IMR-90 (cell line): ENCODE measurements at regions not wholly inside any gene's neighbourhood (a gene's known extent, or its start where the extent isn't known, plus 50 kb on each side); places are given as distances from the start of the nearest gene placed in this dataset.

Source experiments
- ATAC-seq: fragments of 200-7000 bp; cut with Tn5 transposase; 2 replicates; pipeline ENCODE4 v1.9.1; 2020; ENCODE audit warnings: low read depth, mild to moderate bottlenecking, moderate library complexity
- BruUV-seq: library from RNA; stranded (reverse); fragments of 400-500 nt; replicated peaks from 2 replicates; lab custom pipeline; 2021; lab: Mats Ljungman, UMichigan
- CTCF ChIA-PET: fragments of 300-600 bp; formaldehyde crosslinking; extraction: SDS; loops from one replicate; lab custom pipeline; 2021; ENCODE audit warnings: antibody characterized with exemption; lab: Yijun Ruan, JAX
- POLR2A ChIA-PET: fragments of 300-600 bp; sonication (Branson Sonifier 250); formaldehyde crosslinking; loops from one replicate; lab custom pipeline; 2022; ENCODE audit warnings: antibody characterized with exemption; ENCODE audit not compliant: unreplicated experiment; lab: Charles Lee
- DNase-seq: peaks from one replicate; pipeline ENCODE4 v3.0.0; 2013
- H2AFZ ChIP-seq: replicated peaks from 2 replicates; pipeline ENCODE3; 2013; ENCODE audit warnings: low read length, mild to moderate bottlenecking; ENCODE audit not compliant: poor library complexity
- H2AK5ac ChIP-seq: 2 replicates; pipeline ENCODE4 v1.6.1; 2013; ENCODE audit warnings: low read depth, low read length, inconsistent platforms
- H2AK9ac ChIP-seq: replicated peaks from 2 replicates; pipeline ENCODE3; 2013; ENCODE audit warnings: mild to moderate bottlenecking, low read depth, low read length, moderate library complexity; ENCODE audit not compliant: poor library complexity
- H2BK120ac ChIP-seq: 2 replicates; pipeline ENCODE4 v1.6.1; 2013; ENCODE audit warnings: low read depth, low read length, inconsistent platforms
- H2BK15ac ChIP-seq: 3 replicates; pipeline ENCODE4 v1.6.1; 2013; ENCODE audit warnings: low read depth, low read length, inconsistent platforms
- H2BK20ac ChIP-seq: 2 replicates; pipeline ENCODE4 v1.6.1; 2013; ENCODE audit warnings: low read depth, mild to moderate bottlenecking, inconsistent platforms, low read length, moderate library complexity
- H2BK5ac ChIP-seq: 2 replicates; pipeline ENCODE4 v1.6.1; 2013; ENCODE audit warnings: mild to moderate bottlenecking, low read depth, low read length, inconsistent platforms; ENCODE audit not compliant: poor library complexity, severe bottlenecking
- H3K14ac ChIP-seq: replicated peaks from 2 replicates; pipeline ENCODE4 v1.6.1; 2013; ENCODE audit warnings: low read depth, low read length, inconsistent platforms
- H3K18ac ChIP-seq: 2 replicates; pipeline ENCODE4 v1.6.1; 2013; ENCODE audit warnings: low read depth, low read length, control low read depth
- H3K23ac ChIP-seq: 2 replicates; pipeline ENCODE4 v1.6.1; 2013; ENCODE audit warnings: low read depth, low read length, inconsistent platforms
- H3K27ac ChIP-seq: 2 replicates; pipeline ENCODE4 v1.5.1; 2013; ENCODE audit warnings: mild to moderate bottlenecking, control low read depth, low read length; ENCODE audit not compliant: insufficient read depth
- H3K27me3 ChIP-seq: 2 replicates; pipeline ENCODE4 v1.6.1; 2013; ENCODE audit warnings: low read length; ENCODE audit not compliant: control insufficient read depth, insufficient read depth
- H3K36me3 ChIP-seq: 2 replicates; pipeline ENCODE4 v1.6.1; 2013; ENCODE audit warnings: low read length, mixed read lengths; ENCODE audit not compliant: control insufficient read depth, insufficient read depth
- H3K4ac ChIP-seq: 2 replicates; pipeline ENCODE4 v1.6.1; 2013; ENCODE audit warnings: low read depth, low read length, inconsistent platforms
- H3K4me1 ChIP-seq: 2 replicates; pipeline ENCODE4 v1.6.1; 2013; ENCODE audit warnings: low read length, mixed read lengths; ENCODE audit not compliant: control insufficient read depth, insufficient read depth
- H3K4me2 ChIP-seq: 2 replicates; pipeline ENCODE4 v1.6.1; 2013; ENCODE audit warnings: low read depth, mild to moderate bottlenecking, control low read depth, low read length, moderate library complexity
- H3K4me3 ChIP-seq: 2 replicates; pipeline ENCODE4 v1.5.1; 2013; ENCODE audit warnings: low read depth, mild to moderate bottlenecking, control low read depth, low read length, moderate library complexity; ENCODE audit not compliant: insufficient read depth
- H3K56ac ChIP-seq: 2 replicates; pipeline ENCODE4 v1.6.1; 2013; ENCODE audit warnings: low read length, inconsistent platforms; ENCODE audit not compliant: insufficient read depth; ENCODE audit errors: extremely low read depth
- H3K79me1 ChIP-seq, 2 experiments: 2 replicates each; pipeline ENCODE4 v1.6.1; 2013; ENCODE audit warnings: low read length in 2 of 2, inconsistent platforms in 1 of 2, low read depth in 1 of 2
- H3K9ac ChIP-seq: 2 replicates; pipeline ENCODE4 v1.6.1; 2013; ENCODE audit warnings: low read depth, low read length, control low read depth
- H3K9me1 ChIP-seq: 2 replicates; pipeline ENCODE4 v1.6.1; 2013; ENCODE audit warnings: low read length, inconsistent platforms; ENCODE audit not compliant: insufficient read depth
- H3K9me3 ChIP-seq: 2 replicates; pipeline ENCODE4 v1.6.1; 2013; ENCODE audit warnings: low read length; ENCODE audit not compliant: control insufficient read depth, insufficient read depth
- H4K20me1 ChIP-seq: 2 replicates; pipeline ENCODE4 v1.6.1; 2013; ENCODE audit warnings: low read length, inconsistent platforms; ENCODE audit not compliant: insufficient read depth
- H4K5ac ChIP-seq: 2 replicates; pipeline ENCODE4 v1.6.1; 2013; ENCODE audit warnings: mild to moderate bottlenecking, low read depth, low read length, control low read depth
- H4K8ac ChIP-seq, 2 experiments: 2 replicates each; pipeline ENCODE4 v1.6.1; 2013; ENCODE audit warnings: low read depth in 2 of 2, low read length in 2 of 2, control low read depth in 1 of 2, inconsistent platforms in 1 of 2
- H4K91ac ChIP-seq: 2 replicates; pipeline ENCODE4 v1.6.1; 2013; ENCODE audit warnings: low read depth, low read length, inconsistent platforms; ENCODE audit not compliant: insufficient read depth
- CHD1 ChIP-seq: IDR thresholded peaks from 2 replicates; pipeline ENCODE4 v1.6.1; 2012; ENCODE audit warnings: low read depth, low read length, improper control_type of control experiment
- FOS ChIP-seq: fragments of 150-350 bp; IDR thresholded peaks from 2 replicates; pipeline ENCODE4 v1.6.1; 2016; ENCODE audit warnings: low read depth, low read length
- MAZ ChIP-seq: IDR thresholded peaks from 2 replicates; pipeline ENCODE4 v1.6.1; 2012; ENCODE audit warnings: low read depth, mild to moderate bottlenecking, low read length, improper control_type of control experiment, moderate library complexity, borderline replicate concordance
- NFE2L2 ChIP-seq: fragments of 150-350 bp; IDR thresholded peaks from 2 replicates; pipeline ENCODE4 v1.6.1; 2016; ENCODE audit warnings: low read depth, mild to moderate bottlenecking, low read length
- RCOR1 ChIP-seq: IDR thresholded peaks from 2 replicates; pipeline ENCODE4 v1.6.1; 2012; ENCODE audit warnings: mild to moderate bottlenecking, low read length, improper control_type of control experiment; ENCODE audit not compliant: insufficient replicate concordance
- SMC3 ChIP-seq: fragments of 150-350 bp; IDR thresholded peaks from 2 replicates; pipeline ENCODE4 v1.6.1; 2016; ENCODE audit warnings: low read depth, mild to moderate bottlenecking, antibody characterized with exemption, low read length, moderate library complexity
- USF2 ChIP-seq: fragments of 150-350 bp; IDR thresholded peaks from 2 replicates; pipeline ENCODE4 v1.6.1; 2017; ENCODE audit warnings: mild to moderate bottlenecking, antibody characterized with exemption, low read length, low read depth
- WGBS, 2 experiments: methylation state at CpG; one replicate each; pipeline versions ENCODE4 v1.1.5 to v1.1.7; 2013; ENCODE audit warnings: missing lambda C conversion rate in 2 of 2; ENCODE audit not compliant: insufficient read length in 1 of 2; ENCODE audit errors: extremely low coverage in 2 of 2; 5-methylcytosine and 5-hydroxymethylcytosine counted together
- dilution Hi-C: fragments of 300-500 bp; cut with HindIII; formaldehyde crosslinking; loops from one replicate; pipeline ENCODE4 v1.14.3; 2018; ENCODE audit warnings: low sequenced_read_pairs; ENCODE audit not compliant: unreplicated experiment
- in situ Hi-C: fragments of 300-500 bp; cut with MboI; formaldehyde crosslinking; loops from 3 replicates; pipeline ENCODE4 v1.14.3; 2019; ENCODE audit warnings: low sequenced_read_pairs, inconsistent platforms, mixed read lengths
- intact Hi-C: fragments of 100-400 bp; cut with micrococcal nuclease; formaldehyde crosslinking; loops from 2 replicates; pipeline ENCODE4 v1.10.0; 2022

GRCh38 chr18:51753365-51754057 lies 556.0 kb upstream of the MEX3C start:
- Histone ChIP-seq H4K8ac (no peak overlapping the region), H3K18ac (no peak overlapping the region), H3K9me3 (peaks cover 19% of the 10 kb centered on the region), H3K9ac (no peak overlapping the region), H3K4me2 (no peak overlapping the region), H3K79me1 (no peaks in the 10 kb centered on the region), H3K27me3 (no peaks in the 10 kb centered on the region), H2BK15ac (no peak overlapping the region), H3K14ac (no peak overlapping the region), H4K91ac (no peak overlapping the region), H3K36me3 (no peaks in the 10 kb centered on the region), H3K27ac (no peak overlapping the region), H4K20me1 (no peaks in the 10 kb centered on the region), H3K4ac (no peak overlapping the region), H3K56ac (no peak overlapping the region), H2BK5ac (no peak overlapping the region), H2BK120ac (no peak overlapping the region), H2AK5ac (no peak overlapping the region), H4K5ac (no peak overlapping the region), H3K9me1 (no peaks in the 10 kb centered on the region), H3K23ac (no peak overlapping the region), H2BK20ac (no peak overlapping the region), H2AFZ (no peak overlapping the region), H3K4me3 (no peak overlapping the region), H2AK9ac (no peak overlapping the region), H3K4me1 (no peaks in the 10 kb centered on the region)
- in situ Hi-C loops (no loop called here), intact Hi-C loops (no loop called here), dilution Hi-C loops (no loop called here)
- POLR2A ChIA-PET, result no interaction called here
- ATAC-seq, result no peak
- WGBS, 2 experiments, result no CpG with 5 or more reads among the region's 5 CpGs
- no TSS peak for BruUV-seq
- CTCF ChIA-PET, result no interaction called here
- TF ChIP-seq SMC3, result no peak
- no peak for TF ChIP-seq RCOR1
- TF ChIP-seq USF2, result no peak
- no peak for TF ChIP-seq CHD1
- no peak for TF ChIP-seq NFE2L2
- no peak for TF ChIP-seq FOS
- TF ChIP-seq MAZ, result no peak
- DNase-seq, result no peak
